AG09319 (cell line): ENCODE measurements at regions not wholly inside any gene's neighbourhood (a gene's known extent, or its start where the extent isn't known, plus 50 kb on each side); places are given as distances from the start of the nearest gene placed in this dataset.
"Not testable (repeated sequence)": the region's sequence is repeated elsewhere in the genome, so short reads cannot be mapped to it uniquely, and the experiment has no call there.

Source experiments
- DNase-seq: peaks from one replicate; pipeline ENCODE4 v3.0.0-alpha.2; 2010; ENCODE audit warnings: low read depth; ENCODE audit errors: extremely low read depth
- CTCF ChIP-seq: IDR thresholded peaks from 2 replicates; pipeline ENCODE4 v1.5.1; 2011; ENCODE audit warnings: low read depth, mild to moderate bottlenecking, inconsistent platforms, low read length, moderate library complexity

GRCh38 chr1:228838717-228839500 is 103.6 kb downstream of the RHOU start:
- TF ChIP-seq CTCF, result no peak
- DNase-seq, result no peak

- TF ChIP-seq CTCF, result no peak
- DNase-seq, result no peak
Observed at GRCh38 chr1:228839656-228840055, 104.4 kb downstream of the RHOU start.

GRCh38 chr1:228841632-228842031 is 106.4 kb downstream of the RHOU start:
- DNase-seq, result no peak
- no peak for TF ChIP-seq CTCF

GRCh38 chr1:228842094-228842775 is 107.0 kb downstream of the RHOU start:
- no peak for TF ChIP-seq CTCF

GRCh38 chr1:228845101-228845500 is 109.8 kb downstream of the RHOU start:
- DNase-seq, result no peak
- no peak for TF ChIP-seq CTCF

More at GRCh38 chr1:228842094-228842775, 107.0 kb downstream of the RHOU start:
- DNase-seq, result peak; percentile 14

- no peak for DNase-seq
- no peak for TF ChIP-seq CTCF
Observed at GRCh38 chr1:228846952-228847351, 111.7 kb downstream of the RHOU start.

- not testable (repeated sequence) for DNase-seq
Observed at GRCh38 chr1:228847451-228847850, 112.2 kb downstream of the RHOU start.
